H1 (cell line): ENCODE measurements at regions not wholly inside any gene's neighbourhood (a gene's known extent, or its start where the extent isn't known, plus 50 kb on each side); places are given as distances from the start of the nearest gene placed in this dataset.

Experiments
- CTCF ChIA-PET: fragments of 300-600 bp; sonication (Branson Sonifier 250); formaldehyde crosslinking; loops from one replicate; lab custom pipeline; 2021; ENCODE audit not compliant: partially characterized antibody; lab: Charles Lee
- POLR2A ChIA-PET: fragments of 300-600 bp; sonication (Branson Sonifier 250); formaldehyde crosslinking; loops from one replicate; lab custom pipeline; 2021; ENCODE audit warnings: inconsistent platforms; ENCODE audit not compliant: partially characterized antibody; lab: Charles Lee
- DNase-seq, 2 experiments: peaks; one replicate each; pipeline versions ENCODE4 v3.0.0 to v3.0.0-alpha.2; 2010 to 2022; ENCODE audit warnings: low spot score in 2 of 2, low read depth in 1 of 2, mixed read lengths in 1 of 2
- FAIRE-seq: peaks from 2 replicates; lab custom pipeline; 2011; peaks lifted over from hg19 to GRCh38; lab: Jason Lieb, UNC
- H2AFZ ChIP-seq: 2 replicates; pipeline ENCODE4 v1.8.1; 2012; ENCODE audit warnings: low read length, inconsistent platforms
- H2AK5ac ChIP-seq: 2 replicates; pipeline ENCODE4 v1.6.1; 2013; ENCODE audit warnings: low read depth, low read length
- H2BK120ac ChIP-seq: replicated peaks from 2 replicates; pipeline ENCODE3; 2013; ENCODE audit warnings: low read depth, low read length, inconsistent platforms
- H2BK12ac ChIP-seq: 2 replicates; pipeline ENCODE4 v1.6.1; 2013; ENCODE audit warnings: low read depth, low read length
- H2BK15ac ChIP-seq: 2 replicates; pipeline ENCODE4 v1.6.1; 2013; ENCODE audit warnings: low read length
- H2BK20ac ChIP-seq: 2 replicates; pipeline ENCODE4 v1.6.1; 2013; ENCODE audit warnings: low read length
- H2BK5ac ChIP-seq: 2 replicates; pipeline ENCODE4 v1.6.1; 2013; ENCODE audit warnings: low read depth, low read length
- H3K14ac ChIP-seq: 2 replicates; pipeline ENCODE4 v1.6.1; 2013; ENCODE audit warnings: inconsistent platforms; ENCODE audit not compliant: insufficient read length
- H3K18ac ChIP-seq: 2 replicates; pipeline ENCODE4 v1.6.1; 2013; ENCODE audit warnings: low read length; ENCODE audit errors: extremely low read depth
- H3K23ac ChIP-seq: 2 replicates; pipeline ENCODE4 v1.6.1; 2013; ENCODE audit warnings: inconsistent platforms; ENCODE audit not compliant: insufficient read length
- H3K23me2 ChIP-seq: 2 replicates; pipeline ENCODE4 v1.6.1; 2013; ENCODE audit warnings: low read depth, low read length
- H3K27ac ChIP-seq: 2 replicates; pipeline ENCODE4 v1.6.1; 2011; ENCODE audit warnings: low read depth, low read length, inconsistent platforms
- H3K27me3 ChIP-seq, 4 experiments: replicated peaks in 1 of 4; 1 replicate in 1 of 4; 2 replicates in 3 of 4; pipeline versions ENCODE4 v1.6.1 to v1.8.1; 2011 to 2013; ENCODE audit warnings: low read length in 3 of 4, mild to moderate bottlenecking in 3 of 4, inconsistent platforms in 2 of 4, mixed read lengths in 2 of 4, moderate library complexity in 1 of 4; ENCODE audit not compliant: control insufficient read depth in 3 of 4, insufficient read depth in 3 of 4; ENCODE audit errors: extremely low read depth in 1 of 4
- H3K36me3 ChIP-seq, 4 experiments: 2 replicates each; pipeline versions ENCODE4 v1.6.1 to v1.8.1; 2011 to 2013; ENCODE audit warnings: mild to moderate bottlenecking in 4 of 4, low read length in 3 of 4, moderate library complexity in 2 of 4, control low read depth in 1 of 4, inconsistent platforms in 1 of 4; ENCODE audit not compliant: insufficient read depth in 4 of 4, control insufficient read depth in 2 of 4
- H3K4ac ChIP-seq: replicated peaks from 2 replicates; pipeline ENCODE3; 2013; ENCODE audit warnings: low read length, low read depth, mixed read lengths, inconsistent platforms; ENCODE audit not compliant: insufficient read length
- H3K4me1 ChIP-seq, 4 experiments: replicated peaks in 1 of 4; 1 replicate in 1 of 4; 2 replicates in 3 of 4; pipeline versions ENCODE4 v1.6.1 to v1.8.1; 2011 to 2013; ENCODE audit warnings: low read length in 3 of 4, inconsistent platforms in 2 of 4, mixed read lengths in 1 of 4; ENCODE audit not compliant: insufficient read depth in 4 of 4, control insufficient read depth in 3 of 4
- H3K4me2 ChIP-seq, 2 experiments: 2 replicates each; pipeline versions ENCODE4 v1.6.1 to v1.8.1; 2011 to 2013; ENCODE audit warnings: low read depth in 2 of 2, low read length in 2 of 2, control low read depth in 1 of 2, inconsistent platforms in 1 of 2, mild to moderate bottlenecking in 1 of 2; ENCODE audit not compliant: insufficient read depth in 1 of 2
- H3K4me3 ChIP-seq, 4 experiments: fragments of 200-600, 300-600 bp in 1 of 4; sonication (generic), shearing (Covaris generic), sonication (Bioruptor Twin) in 1 of 4; 2 replicates each; pipeline versions ENCODE4 v1.5.1 to v1.8.1; 2011 to 2016; ENCODE audit warnings: low read length in 4 of 4, low read depth in 3 of 4, control low read depth in 2 of 4, inconsistent platforms in 2 of 4, mild to moderate bottlenecking in 2 of 4, mixed read lengths in 1 of 4, moderate library complexity in 1 of 4; ENCODE audit not compliant: insufficient read depth in 2 of 4; ENCODE audit errors: extremely low read depth in 1 of 4
- H3K56ac ChIP-seq: replicated peaks from 2 replicates; pipeline ENCODE3; 2013; ENCODE audit warnings: low read depth, mild to moderate bottlenecking, mixed read lengths, low read length, inconsistent platforms; ENCODE audit not compliant: insufficient read length
- H3K79me1 ChIP-seq: 2 replicates; pipeline ENCODE4 v1.6.1; 2013; ENCODE audit warnings: low read depth, low read length, control low read depth
- H3K79me2 ChIP-seq, 2 experiments: 2 replicates each; pipeline versions ENCODE4 v1.6.1 to v1.8.1; 2012 to 2013; ENCODE audit warnings: low read length in 2 of 2, mild to moderate bottlenecking in 2 of 2, inconsistent platforms in 1 of 2; ENCODE audit not compliant: insufficient read depth in 2 of 2, control insufficient read depth in 1 of 2
- H3K9ac ChIP-seq, 4 experiments: replicated peaks in 1 of 4; 1 replicate in 1 of 4; 2 replicates in 3 of 4; pipeline versions ENCODE4 v1.6.1 to v1.8.1; 2011 to 2013; ENCODE audit warnings: low read depth in 3 of 4, low read length in 3 of 4, control low read depth in 2 of 4, mild to moderate bottlenecking in 2 of 4, moderate library complexity in 2 of 4, inconsistent platforms in 1 of 4; ENCODE audit errors: extremely low read depth in 1 of 4
- H3K9me3 ChIP-seq, 2 experiments: 2 replicates each; pipeline versions ENCODE4 v1.6.1 to v1.8.1; 2012 to 2013; ENCODE audit warnings: mild to moderate bottlenecking in 2 of 2, moderate library complexity in 2 of 2, control low read depth in 1 of 2, inconsistent platforms in 1 of 2, low read depth in 1 of 2, low read length in 1 of 2, mixed read lengths in 1 of 2; ENCODE audit not compliant: insufficient read depth in 2 of 2
- H4K20me1 ChIP-seq, 2 experiments: replicated peaks in 1 of 2; 2 replicates each; pipeline versions ENCODE3 to v1.8.1; 2011 to 2013; ENCODE audit warnings: inconsistent platforms in 2 of 2, low read length in 2 of 2, mild to moderate bottlenecking in 1 of 2; ENCODE audit not compliant: insufficient read depth in 2 of 2, control insufficient read depth in 1 of 2
- H4K5ac ChIP-seq: 2 replicates; pipeline ENCODE4 v1.6.1; 2013; ENCODE audit warnings: low read length, low read depth, mixed read lengths, inconsistent platforms; ENCODE audit not compliant: insufficient read length
- H4K8ac ChIP-seq: 2 replicates; pipeline ENCODE4 v1.8.0; 2013; ENCODE audit warnings: mild to moderate bottlenecking, moderate library complexity, low read length, inconsistent platforms; ENCODE audit not compliant: insufficient read depth; ENCODE audit errors: extremely low read depth
- H4K91ac ChIP-seq: replicated peaks from 2 replicates; pipeline ENCODE3; 2013; ENCODE audit warnings: low read length, mixed read lengths, inconsistent platforms; ENCODE audit not compliant: insufficient read length
- ASH2L ChIP-seq: fragments of 200-600, 300-600 bp; sonication (generic); IDR thresholded peaks from one replicate; pipeline ENCODE4 v1.7.1; 2017; ENCODE audit warnings: low read length
- BCL11A ChIP-seq, 2 experiments: IDR thresholded peaks; one replicate each; pipeline ENCODE4 v1.6.1; 2011; ENCODE audit warnings: low read depth in 2 of 2, low read length in 2 of 2, mild to moderate bottlenecking in 2 of 2
- CBX5 ChIP-seq: fragments of 300-800, 300-1000 bp; sonication (generic); IDR thresholded peaks from 2 replicates; pipeline ENCODE4 v1.7.1; 2016; ENCODE audit warnings: antibody characterized with exemption, low read length, low read depth
- CEBPB ChIP-seq: IDR thresholded peaks from 2 replicates; pipeline ENCODE4 v1.6.1; 2012; ENCODE audit warnings: low read depth, low read length
- CHD2 ChIP-seq: IDR thresholded peaks from 2 replicates; pipeline ENCODE4 v1.6.1; 2012; ENCODE audit warnings: low read length, improper control_type of control experiment
- CTBP2 ChIP-seq: IDR thresholded peaks from 2 replicates; pipeline ENCODE4 v1.7.0; 2011; ENCODE audit warnings: borderline replicate concordance, mild to moderate bottlenecking, moderate library complexity, mixed read lengths, low read length; ENCODE audit not compliant: insufficient read depth, insufficient read length
- MAFK ChIP-seq: IDR thresholded peaks from 2 replicates; pipeline ENCODE4 v1.6.1; 2012; ENCODE audit warnings: low read depth, mild to moderate bottlenecking, improper control_type of control experiment, low read length
- SIN3A ChIP-seq, 2 experiments: IDR thresholded peaks in 1 of 2; conservative IDR thresholded peaks in 1 of 2; 2 replicates each; pipeline ENCODE4 v1.6.1; 2011 to 2012; ENCODE audit warnings: low read length in 2 of 2, improper control_type of control experiment in 1 of 2, low read depth in 1 of 2, mild to moderate bottlenecking in 1 of 2
- SP2 ChIP-seq: IDR thresholded peaks from 2 replicates; pipeline ENCODE4 v1.6.1; 2012; ENCODE audit warnings: mild to moderate bottlenecking, low read length, inconsistent platforms
- TCF12 ChIP-seq: IDR thresholded peaks from 2 replicates; pipeline ENCODE4 v1.6.1; 2011; ENCODE audit warnings: low read depth, mild to moderate bottlenecking, low read length
- WGBS, 2 experiments: shearing (Covaris generic) in 1 of 2; methylation state at CpG; one replicate each; pipeline versions ENCODE4 v1.1.6 to v1.1.7; 2013 to 2015; ENCODE audit warnings: low lambda C conversion rate in 2 of 2, mixed read lengths in 2 of 2, inconsistent platforms in 1 of 2, low coverage in 1 of 2, missing lambda C conversion rate in 1 of 2; ENCODE audit not compliant: insufficient replicate concordance in 2 of 2, insufficient coverage in 1 of 2, insufficient read length in 1 of 2; ENCODE audit errors: extremely low coverage in 1 of 2, missing lambda C conversion rate in 1 of 2; 5-methylcytosine and 5-hydroxymethylcytosine counted together

GRCh38 chr5:160479926-160480325, 58.3 kb downstream of the PTTG1 start:
- H3K36me3 ChIP-seq: no peaks in the 10 kb centered on the region
- CTCF ChIA-PET: interaction anchor here (1.1 to 4.6 kb wide), 2 partner anchors 41 to 199 kb away, joined by 3 to 15 read pairs; no protein-coding TSS in a partner anchor
- no peak for TF ChIP-seq MAFK
- no peak for TF ChIP-seq CBX5
- TF ChIP-seq SP2: no peak
- no peak for TF ChIP-seq CEBPB
- no peak for TF ChIP-seq TCF12
- no peak for TF ChIP-seq CTBP2
- TF ChIP-seq SIN3A (conservative IDR thresholded peaks at IDR 0.05 in 1 of 2, IDR thresholded peaks at IDR 0.05 in 1 of 2; ENCODE audit: low read depth in 1 of 2, low read length in 2 of 2): no peak
- no peak for TF ChIP-seq ASH2L
- TF ChIP-seq BCL11A (IDR thresholded peaks at IDR 0.05; ENCODE audit: low read depth in 2 of 2, low read length in 2 of 2): no peak
- no peak for TF ChIP-seq CHD2

More at GRCh38 chr5:160479926-160480325, 58.3 kb downstream of the PTTG1 start:
- Histone ChIP-seq H3K23ac (no peak overlapping the region), H4K91ac (no peak overlapping the region), H2BK5ac (0 out of 2 replicates have a peak overlapping the region, but pooled peaks have one; percentile 19), H2BK120ac (peak overlapping the region; percentile 70), H3K4ac (no peak overlapping the region), H2BK15ac (no peak overlapping the region), H2BK20ac (no peak overlapping the region), H3K27ac (no peak overlapping the region), H2AFZ (no peak overlapping the region; the same call in 1 of the 2 replicates), H3K4me1 (peaks cover 1 to 12% (median 9%) of the 10 kb centered on the region in 4 experiments; a peak in 6 of 7 replicates), H2AK5ac (no peak overlapping the region), H4K20me1 (no peaks in the 10 kb centered on the region), H3K9me3 (no peaks in the 10 kb centered on the region), H3K18ac (no peak overlapping the region), H3K9ac (no peak overlapping the region), H3K79me2 (no peaks in the 10 kb centered on the region), H3K27me3 (no peaks in the 10 kb centered on the region), H3K23me2 (no peaks in the 10 kb centered on the region; the same call in 1 of the 2 replicates), H4K8ac (no peak overlapping the region), H4K5ac (no peak overlapping the region), H2BK12ac (peak overlapping the region; percentile 69; the same call in 1 of the 2 replicates), H3K14ac (no peak overlapping the region), H3K56ac (no peak overlapping the region), H3K4me3 (no peak overlapping the region), H3K79me1 (no peaks in the 10 kb centered on the region), H3K4me2 (no peak overlapping the region)
- DNase-seq (no peak), FAIRE-seq (no peak)
- POLR2A ChIA-PET: no interaction called here
- WGBS, 2 experiments: 80% methylated on average over 7 of the region's 7 CpGs; no CpG with 5 or more reads in 1 of the 2 experiments
